Cardiac fibroblast (primary cell): ENCODE measurements at regions not wholly inside any gene's neighbourhood (a gene's known extent, or its start where the extent isn't known, plus 50 kb on each side); places are given as distances from the start of the nearest gene placed in this dataset.

ENCODE experiments used
- DNase-seq, 2 donors: peaks; one replicate each; pipeline versions ENCODE4 v3.0.0 to v3.0.0-alpha.2; 2010; ENCODE audit warnings: low read depth in 2 of 2
- H3K4me3 ChIP-seq, 2 donors: replicated peaks in 1 of 2; 1 replicate in 1 of 2; 2 replicates in 1 of 2; pipeline ENCODE4 v1.5.1; 2011; ENCODE audit warnings: low read depth in 2 of 2, low read length in 2 of 2, mild to moderate bottlenecking in 2 of 2, moderate library complexity in 1 of 2
- TF ChIP-seq, protein P1 (sequence below): IDR thresholded peaks from one replicate; pipeline ENCODE4 v1.5.1; 2011; ENCODE audit warnings: low read depth, mild to moderate bottlenecking, low read length, inconsistent platforms

DNA sequence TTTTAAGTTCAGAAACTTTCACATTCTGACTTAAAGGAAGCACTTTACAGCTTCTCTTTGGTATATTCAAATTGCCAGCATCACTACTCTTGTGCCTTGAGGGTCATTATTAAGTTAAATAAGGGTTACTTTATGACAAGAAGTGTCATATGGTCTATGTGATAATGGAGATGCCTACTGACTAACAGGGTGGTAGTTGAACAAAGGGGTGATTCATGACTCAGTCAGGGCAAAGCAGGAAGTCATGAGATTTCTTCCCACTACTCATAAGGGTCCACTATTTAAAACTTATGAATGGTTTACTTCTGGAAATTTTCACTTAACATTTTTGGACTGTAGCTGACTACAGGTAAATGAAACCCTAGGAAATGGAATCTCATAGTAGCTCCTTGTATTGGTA is 938.3 kb upstream of the PTPRD start:
- no peak overlapping the region for H3K4me3 ChIP-seq
- no peak for DNase-seq
- TF ChIP-seq, protein P1, sequence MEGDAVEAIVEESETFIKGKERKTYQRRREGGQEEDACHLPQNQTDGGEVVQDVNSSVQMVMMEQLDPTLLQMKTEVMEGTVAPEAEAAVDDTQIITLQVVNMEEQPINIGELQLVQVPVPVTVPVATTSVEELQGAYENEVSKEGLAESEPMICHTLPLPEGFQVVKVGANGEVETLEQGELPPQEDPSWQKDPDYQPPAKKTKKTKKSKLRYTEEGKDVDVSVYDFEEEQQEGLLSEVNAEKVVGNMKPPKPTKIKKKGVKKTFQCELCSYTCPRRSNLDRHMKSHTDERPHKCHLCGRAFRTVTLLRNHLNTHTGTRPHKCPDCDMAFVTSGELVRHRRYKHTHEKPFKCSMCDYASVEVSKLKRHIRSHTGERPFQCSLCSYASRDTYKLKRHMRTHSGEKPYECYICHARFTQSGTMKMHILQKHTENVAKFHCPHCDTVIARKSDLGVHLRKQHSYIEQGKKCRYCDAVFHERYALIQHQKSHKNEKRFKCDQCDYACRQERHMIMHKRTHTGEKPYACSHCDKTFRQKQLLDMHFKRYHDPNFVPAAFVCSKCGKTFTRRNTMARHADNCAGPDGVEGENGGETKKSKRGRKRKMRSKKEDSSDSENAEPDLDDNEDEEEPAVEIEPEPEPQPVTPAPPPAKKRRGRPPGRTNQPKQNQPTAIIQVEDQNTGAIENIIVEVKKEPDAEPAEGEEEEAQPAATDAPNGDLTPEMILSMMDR: no peak

DNA sequence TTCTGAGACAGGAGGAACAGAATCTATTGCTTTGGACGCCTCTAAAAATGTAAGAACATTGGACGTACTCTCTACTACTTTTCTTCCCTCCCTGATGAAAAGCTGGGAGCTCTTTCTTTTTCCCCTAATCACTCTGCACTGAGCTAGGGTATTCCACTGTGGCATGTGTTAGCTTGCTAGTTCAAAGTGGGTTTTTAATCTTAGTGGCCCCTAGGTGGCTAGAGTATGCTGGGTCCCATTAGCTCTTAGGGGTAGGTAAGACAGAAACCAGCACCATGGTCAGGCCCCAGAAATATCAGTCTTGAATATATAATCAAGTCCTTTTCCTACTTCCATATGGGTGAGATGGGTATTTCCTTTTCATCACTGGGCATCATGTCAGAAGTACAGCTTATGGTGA is 945.2 kb upstream of the PTPRD start:
- DNase-seq: no peak
- TF ChIP-seq, protein P1: no peak
- H3K4me3 ChIP-seq: no peak overlapping the region

DNA sequence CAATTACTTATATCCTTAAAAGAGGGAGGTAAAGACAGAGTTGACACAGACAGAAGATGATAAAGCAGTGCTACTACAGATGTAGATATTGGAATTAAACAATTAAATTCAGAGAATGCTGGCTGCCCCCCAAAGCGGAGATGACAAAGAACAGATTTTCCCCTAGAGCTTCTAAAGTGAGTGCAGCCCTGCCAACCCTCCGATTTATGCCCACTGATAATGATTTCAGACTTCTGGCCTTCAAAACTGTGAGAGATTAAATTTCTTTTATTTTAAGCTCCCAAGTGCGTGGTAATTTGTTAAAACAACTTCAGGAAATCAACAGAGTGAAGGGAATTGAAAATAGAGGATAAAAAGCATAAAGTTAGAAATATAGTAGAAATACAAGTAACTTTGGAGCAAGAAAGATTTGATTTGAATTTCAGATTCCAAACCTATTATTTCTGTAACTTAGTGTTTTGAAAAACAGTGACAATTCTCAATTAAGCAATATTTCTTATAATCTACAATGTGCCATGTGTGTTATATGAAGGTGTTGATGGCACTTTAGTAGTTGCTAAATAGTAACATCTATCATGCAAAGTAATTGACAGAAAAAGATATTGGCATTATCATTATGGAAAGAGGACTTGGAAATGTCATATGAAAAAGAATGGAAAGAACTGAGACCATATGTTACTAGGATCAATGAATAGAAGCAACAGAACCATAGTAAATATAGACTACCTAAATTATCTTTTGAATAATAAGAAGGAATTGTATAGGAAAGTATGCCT is 946.4 kb upstream of the PTPRD start:
- no peak for DNase-seq
- no peak overlapping the region for H3K4me3 ChIP-seq
- TF ChIP-seq, protein P1: no peak

DNA sequence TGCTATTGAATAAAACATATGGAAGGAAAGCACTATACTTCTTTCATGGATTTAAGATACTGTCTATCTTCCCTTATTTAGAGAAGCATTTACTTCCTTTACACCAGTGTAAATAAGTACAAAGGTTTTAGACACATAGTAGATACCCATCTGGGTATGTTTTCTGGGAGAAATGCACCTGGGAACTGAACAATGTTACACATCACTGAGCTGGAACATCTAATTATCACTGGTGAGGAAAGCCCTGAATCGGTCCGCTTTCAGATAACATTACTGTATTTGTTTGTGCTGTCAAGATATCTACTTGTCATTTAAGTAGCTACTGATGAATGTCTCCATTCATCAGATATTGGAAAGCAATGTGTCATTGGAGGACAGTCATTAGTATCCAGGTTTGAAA is 964.7 kb upstream of the PTPRD start:
- TF ChIP-seq, protein P1: no peak
- no peak overlapping the region for H3K4me3 ChIP-seq
- no peak for DNase-seq

DNA sequence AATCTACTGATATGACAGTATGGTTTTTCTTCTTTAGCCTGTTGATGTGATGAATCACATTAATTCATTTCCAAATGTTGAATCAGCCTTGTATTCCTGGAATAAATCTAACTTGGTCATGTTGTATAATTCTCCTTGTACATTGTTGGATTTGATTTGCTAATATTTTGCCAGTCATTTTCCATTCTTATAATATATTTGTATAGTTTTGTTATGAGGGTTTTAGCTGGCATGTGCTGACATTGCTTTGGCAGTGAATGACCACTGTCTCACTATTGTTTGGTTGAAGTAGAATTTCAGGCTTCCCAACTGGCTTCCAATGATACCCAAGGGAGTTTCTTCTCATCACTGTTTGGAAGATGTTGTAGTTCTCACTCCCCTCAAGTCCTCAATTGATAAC is 983.0 kb upstream of the PTPRD start:
- no peak for DNase-seq
- TF ChIP-seq, protein P1: no peak
- H3K4me3 ChIP-seq: no peak overlapping the region

- TF ChIP-seq, protein P1: no peak
- DNase-seq: no peak
- H3K4me3 ChIP-seq: no peak overlapping the region
Measured at GRCh38 chr9:11618241-11618805, 1005.5 kb upstream of the PTPRD start.
